ENCODE measurements at regions not wholly inside any gene's neighbourhood (a gene's known extent, or its start where the extent isn't known, plus 50 kb on each side); places are given as distances from the start of the nearest gene placed in this dataset.

DNA sequence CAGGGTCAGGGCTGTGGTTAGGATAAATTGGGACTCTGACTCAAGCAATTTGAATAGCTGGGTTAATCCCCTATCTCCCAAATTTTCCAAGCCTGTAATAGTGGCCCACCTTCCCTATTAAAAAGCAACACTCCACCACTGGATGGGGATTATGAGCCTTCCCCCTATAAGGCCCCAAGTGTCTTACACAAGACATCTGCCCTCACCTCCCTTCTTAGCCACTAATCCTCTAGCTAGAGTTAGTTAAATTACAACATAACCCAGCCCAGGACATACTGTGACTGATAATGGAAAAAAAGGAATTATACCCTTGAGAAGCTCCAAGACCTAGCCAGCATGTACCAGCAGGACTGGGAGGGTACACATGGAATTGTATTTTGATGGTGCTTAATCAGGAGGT is 190.4 kb downstream of the NRP2 start:
- TF ChIP-seq, protein P1, sequence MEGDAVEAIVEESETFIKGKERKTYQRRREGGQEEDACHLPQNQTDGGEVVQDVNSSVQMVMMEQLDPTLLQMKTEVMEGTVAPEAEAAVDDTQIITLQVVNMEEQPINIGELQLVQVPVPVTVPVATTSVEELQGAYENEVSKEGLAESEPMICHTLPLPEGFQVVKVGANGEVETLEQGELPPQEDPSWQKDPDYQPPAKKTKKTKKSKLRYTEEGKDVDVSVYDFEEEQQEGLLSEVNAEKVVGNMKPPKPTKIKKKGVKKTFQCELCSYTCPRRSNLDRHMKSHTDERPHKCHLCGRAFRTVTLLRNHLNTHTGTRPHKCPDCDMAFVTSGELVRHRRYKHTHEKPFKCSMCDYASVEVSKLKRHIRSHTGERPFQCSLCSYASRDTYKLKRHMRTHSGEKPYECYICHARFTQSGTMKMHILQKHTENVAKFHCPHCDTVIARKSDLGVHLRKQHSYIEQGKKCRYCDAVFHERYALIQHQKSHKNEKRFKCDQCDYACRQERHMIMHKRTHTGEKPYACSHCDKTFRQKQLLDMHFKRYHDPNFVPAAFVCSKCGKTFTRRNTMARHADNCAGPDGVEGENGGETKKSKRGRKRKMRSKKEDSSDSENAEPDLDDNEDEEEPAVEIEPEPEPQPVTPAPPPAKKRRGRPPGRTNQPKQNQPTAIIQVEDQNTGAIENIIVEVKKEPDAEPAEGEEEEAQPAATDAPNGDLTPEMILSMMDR (IDR thresholded peaks at IDR 0.05) = no peak

DNA sequence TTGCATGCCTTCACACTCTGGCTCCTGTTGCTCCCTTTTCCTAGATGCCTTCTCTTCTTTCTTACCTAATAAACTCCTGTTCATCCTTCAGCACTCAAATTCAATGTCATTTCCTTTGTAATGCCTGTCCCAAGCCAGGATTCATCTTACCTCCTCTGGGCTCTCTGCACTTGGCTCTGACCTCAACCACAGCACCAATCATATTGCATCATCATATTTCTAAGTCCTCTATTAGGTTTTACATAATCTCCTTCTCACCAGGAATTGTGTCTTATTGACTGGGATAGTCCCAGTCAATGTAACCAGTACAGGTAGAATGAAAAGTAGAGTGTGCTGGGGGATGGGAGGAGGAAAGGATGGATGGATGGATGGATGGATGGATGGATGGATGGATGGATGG is 187.1 kb downstream of the NRP2 start:
- TF ChIP-seq, protein P1 (IDR thresholded peaks at IDR 0.05) = no peak

DNA sequence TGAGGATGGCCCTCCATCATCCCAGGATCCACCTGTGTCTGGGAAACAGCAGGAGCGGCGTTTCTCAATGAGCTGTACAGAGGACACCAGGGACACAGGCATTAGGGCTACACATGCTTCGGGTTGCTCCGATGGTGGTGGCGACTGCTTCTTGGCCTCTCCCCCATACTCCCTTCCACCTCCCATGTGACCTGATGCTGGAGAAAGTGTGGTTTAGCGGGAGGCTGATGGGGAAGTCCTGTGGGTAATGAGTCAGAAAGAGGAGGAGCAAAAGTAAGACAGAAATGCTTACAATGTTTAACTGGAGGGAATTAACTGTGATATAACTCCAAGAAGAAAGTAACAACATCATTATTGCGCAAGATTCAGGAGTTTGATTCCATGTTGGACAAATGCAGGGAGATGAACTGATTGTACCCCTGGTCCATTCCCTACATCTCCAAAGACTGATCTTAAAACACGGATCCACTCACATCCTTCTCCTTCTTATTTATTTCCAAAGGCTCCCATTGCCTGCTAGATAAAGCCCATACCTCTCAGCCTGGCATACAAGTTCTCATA is 186.6 kb downstream of the NRP2 start:
- TF ChIP-seq, protein P1 (IDR thresholded peaks at IDR 0.05) = no peak

DNA sequence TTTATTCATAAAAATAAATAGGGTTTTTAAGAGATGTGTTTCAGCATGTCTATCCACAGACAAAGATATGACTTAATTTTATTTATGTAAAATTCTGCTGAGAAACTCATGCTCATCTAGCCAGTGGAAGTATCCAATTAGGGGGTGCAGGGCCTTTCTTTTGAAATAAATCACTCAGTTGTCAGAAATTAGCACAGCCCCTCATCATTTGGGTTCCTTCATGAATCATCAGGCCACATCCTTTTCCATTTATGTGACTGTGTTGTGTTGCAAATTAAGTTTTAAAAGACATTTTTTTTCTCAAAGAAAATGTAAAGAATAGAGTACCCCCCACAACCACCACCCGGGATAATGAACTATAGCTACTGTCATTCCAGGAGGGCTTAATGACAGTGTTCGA is 185.8 kb downstream of the NRP2 start:
- TF ChIP-seq, protein P1 (IDR thresholded peaks at IDR 0.05) = no peak

DNA sequence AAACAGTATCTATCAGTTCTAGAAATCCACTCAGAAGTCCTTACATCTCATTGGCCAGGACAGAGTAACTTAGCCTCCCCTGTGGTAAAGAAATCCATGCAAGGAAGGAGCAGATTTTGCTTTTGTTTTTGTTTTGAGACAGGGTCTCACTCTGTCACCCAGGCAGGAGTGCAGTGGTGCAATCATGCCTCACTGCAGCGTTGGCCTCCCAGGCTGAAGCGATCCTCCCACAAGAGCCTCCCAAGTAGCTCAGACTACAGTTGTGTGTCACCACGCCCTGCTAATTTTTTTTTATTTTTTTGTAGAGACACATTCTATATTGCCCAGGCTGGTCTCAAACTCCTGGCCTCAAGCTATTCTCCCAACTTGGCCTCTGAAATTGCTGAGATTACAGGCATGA is 185.1 kb downstream of the NRP2 start:
- TF ChIP-seq, protein P1 (IDR thresholded peaks at IDR 0.05) = no peak

DNA sequence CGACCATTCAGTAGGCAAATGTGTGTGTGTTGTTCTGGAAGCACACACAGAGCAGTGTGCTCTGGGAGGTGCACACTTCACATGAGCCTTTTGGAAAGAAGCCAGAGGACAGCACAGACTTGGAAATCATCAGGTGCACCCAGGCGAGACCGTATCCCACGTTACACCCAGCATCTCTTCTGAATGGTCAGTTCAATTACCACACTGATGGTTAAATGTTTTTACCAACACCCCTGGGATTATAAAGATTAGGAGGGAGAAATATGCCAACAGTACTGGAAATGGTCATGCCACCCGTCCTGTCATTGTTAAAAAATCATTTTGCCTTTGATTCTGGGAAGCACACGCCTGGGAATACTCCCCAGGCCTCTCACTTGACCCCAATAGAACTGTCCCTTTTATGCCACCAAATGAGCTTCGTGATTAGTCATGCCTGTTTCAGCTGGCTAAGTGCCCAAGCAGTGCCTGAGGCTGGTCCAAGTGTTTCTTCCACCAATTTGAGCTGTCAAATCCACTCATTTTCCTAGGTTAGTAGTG is 183.7 kb downstream of the NRP2 start:
- TF ChIP-seq, protein P1 (IDR thresholded peaks at IDR 0.05) = no peak

DNA sequence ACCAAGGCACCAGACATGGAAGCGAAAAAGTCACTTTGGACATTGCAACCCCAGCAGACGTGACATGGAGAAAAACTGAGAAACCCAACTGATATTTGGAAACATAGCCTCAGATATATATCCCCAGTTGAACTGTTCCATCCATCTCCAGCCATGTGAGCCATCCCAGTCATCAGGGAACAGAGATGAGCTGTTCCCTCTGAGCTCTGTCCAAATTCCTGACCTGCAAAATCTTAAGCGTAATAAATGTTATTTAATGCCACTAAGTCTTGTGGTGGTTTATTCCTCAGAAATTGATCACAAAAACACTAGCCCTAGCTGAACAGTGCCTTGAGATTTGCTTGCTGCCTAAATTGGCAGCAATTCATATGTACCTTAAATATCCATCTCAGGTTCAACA is 182.8 kb downstream of the NRP2 start:
- TF ChIP-seq, protein P1 (IDR thresholded peaks at IDR 0.05) = no peak

DNA sequence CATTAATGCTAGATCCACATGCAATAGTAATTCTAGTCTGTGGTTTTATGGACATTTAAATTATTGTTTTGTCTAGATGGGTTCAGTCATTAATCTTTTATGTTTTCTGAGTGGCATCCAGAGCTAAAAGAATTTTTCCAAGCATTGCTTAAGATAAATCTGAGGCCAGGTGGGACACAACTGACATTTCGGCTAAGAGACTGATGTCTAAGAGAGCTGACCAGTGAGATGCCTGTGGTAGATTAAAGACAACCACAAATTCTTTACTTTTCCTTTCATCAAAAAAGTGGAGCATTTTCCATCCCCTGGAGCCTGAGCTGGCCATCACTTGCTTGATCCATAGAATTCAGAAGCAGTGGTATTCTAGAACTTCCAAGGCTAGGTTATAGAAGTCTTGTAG is 182.2 kb downstream of the NRP2 start:
- TF ChIP-seq, protein P1 (IDR thresholded peaks at IDR 0.05) = no peak
